Omental fat pad (tissue), 3 donors: ENCODE measurements at regions not wholly inside any gene's neighbourhood (a gene's known extent, or its start where the extent isn't known, plus 50 kb on each side); places are given as distances from the start of the nearest gene placed in this dataset. TPM values are rescaled to one million over a fixed set of nuclear protein-coding genes. Genes with fewer than 3 reads are reported as not detected.

ENCODE experiments used
- ATAC-seq: fragments of 150-250 bp; one replicate; pipeline ENCODE4 v1.9.1; 2016; ENCODE audit warnings: mild to moderate bottlenecking, moderate library complexity; ENCODE audit not compliant: low FRiP score
- DNase-seq: peaks from one replicate; pipeline ENCODE4 v3.0.0-alpha.2; 2019; ENCODE audit warnings: low spot score
- small RNA-seq: library from RNA; depleted of rRNA; stranded (forward); fragments of <200 nt; gene quantifications from one replicate; pipeline ENCODE3, GENCODE V24; 2016
- TF ChIP-seq, protein P1 (sequence below), 3 donors: fragments of 450-650 bp; IDR thresholded peaks; one replicate each; pipeline ENCODE4 v1.5.1; 2016 to 2017; ENCODE audit warnings: antibody characterized with exemption in 3 of 3, mild to moderate bottlenecking in 3 of 3, moderate library complexity in 2 of 3

DNA sequence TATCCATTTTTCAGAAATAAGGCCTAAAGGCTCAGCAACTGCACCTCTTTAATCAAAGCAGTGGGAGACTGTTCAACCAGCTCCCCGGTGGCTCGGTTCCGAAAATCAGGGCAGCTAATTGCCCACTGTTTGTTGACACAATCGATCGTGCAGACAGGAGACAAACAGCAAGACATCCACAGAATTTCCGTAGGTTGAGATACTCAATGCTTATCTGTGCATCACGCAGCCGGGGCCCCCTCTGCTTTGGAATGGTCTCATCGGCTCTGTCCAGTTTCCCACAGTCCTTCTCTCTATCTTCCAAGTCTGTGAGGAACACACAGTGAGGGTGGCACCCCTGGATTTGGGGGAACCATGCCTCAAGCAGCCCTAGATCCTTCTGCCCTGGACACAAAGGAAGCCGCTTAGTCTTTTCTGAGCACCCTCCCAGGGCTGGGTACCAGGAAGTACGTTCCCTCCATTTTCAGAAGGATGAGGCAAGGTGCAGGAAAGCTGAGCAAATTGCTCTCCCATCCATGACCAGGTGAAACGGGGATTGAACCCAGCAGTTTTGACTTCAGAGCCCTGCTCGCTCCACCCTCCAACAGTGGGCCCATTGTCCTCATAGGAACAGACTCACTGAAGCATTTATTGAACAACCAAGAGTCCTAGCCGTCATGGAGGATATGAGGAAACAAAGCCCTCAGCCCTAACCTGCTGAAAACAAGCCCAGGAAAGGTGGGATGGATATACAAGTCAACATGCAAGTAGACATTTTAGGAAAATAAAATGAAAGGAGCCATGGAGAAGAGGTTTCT, 70.7 kb downstream of the C16orf95 start:
- ATAC-seq (no peak), DNase-seq (no peak)
- TF ChIP-seq, protein P1, sequence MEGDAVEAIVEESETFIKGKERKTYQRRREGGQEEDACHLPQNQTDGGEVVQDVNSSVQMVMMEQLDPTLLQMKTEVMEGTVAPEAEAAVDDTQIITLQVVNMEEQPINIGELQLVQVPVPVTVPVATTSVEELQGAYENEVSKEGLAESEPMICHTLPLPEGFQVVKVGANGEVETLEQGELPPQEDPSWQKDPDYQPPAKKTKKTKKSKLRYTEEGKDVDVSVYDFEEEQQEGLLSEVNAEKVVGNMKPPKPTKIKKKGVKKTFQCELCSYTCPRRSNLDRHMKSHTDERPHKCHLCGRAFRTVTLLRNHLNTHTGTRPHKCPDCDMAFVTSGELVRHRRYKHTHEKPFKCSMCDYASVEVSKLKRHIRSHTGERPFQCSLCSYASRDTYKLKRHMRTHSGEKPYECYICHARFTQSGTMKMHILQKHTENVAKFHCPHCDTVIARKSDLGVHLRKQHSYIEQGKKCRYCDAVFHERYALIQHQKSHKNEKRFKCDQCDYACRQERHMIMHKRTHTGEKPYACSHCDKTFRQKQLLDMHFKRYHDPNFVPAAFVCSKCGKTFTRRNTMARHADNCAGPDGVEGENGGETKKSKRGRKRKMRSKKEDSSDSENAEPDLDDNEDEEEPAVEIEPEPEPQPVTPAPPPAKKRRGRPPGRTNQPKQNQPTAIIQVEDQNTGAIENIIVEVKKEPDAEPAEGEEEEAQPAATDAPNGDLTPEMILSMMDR (IDR thresholded peaks at IDR 0.05) = no peak

- DNase-seq = no peak
Measured at GRCh38 chr16:87248714-87249113, 68.5 kb downstream of the C16orf95 start.

DNA sequence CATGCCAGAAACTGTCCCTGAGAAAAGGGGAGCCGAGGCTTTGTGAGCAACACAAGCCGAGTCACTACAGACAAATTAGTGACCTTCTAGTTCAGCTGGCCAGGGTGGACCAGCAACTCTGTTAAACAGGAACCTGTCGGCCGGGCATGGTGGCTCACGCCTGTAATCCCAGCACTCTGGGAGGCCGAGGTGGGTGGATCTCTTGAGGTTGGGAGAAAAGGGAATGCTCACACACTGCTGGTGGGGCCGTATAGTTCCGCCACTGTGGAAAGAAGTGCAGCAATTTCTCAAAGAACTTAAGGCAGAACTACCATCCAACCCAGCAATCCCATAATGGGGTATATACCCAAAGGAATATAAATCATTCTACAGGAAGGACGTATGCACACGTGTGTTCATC, 67.8 kb downstream of the C16orf95 start:
- TF ChIP-seq, protein P1 (IDR thresholded peaks at IDR 0.05) = no peak
- DNase-seq (no peak), ATAC-seq (no peak)

More at GRCh38 chr16:87248714-87249113, 68.5 kb downstream of the C16orf95 start:
- no peak for ATAC-seq
- TF ChIP-seq, protein P1 (IDR thresholded peaks at IDR 0.05) = no peak

DNA sequence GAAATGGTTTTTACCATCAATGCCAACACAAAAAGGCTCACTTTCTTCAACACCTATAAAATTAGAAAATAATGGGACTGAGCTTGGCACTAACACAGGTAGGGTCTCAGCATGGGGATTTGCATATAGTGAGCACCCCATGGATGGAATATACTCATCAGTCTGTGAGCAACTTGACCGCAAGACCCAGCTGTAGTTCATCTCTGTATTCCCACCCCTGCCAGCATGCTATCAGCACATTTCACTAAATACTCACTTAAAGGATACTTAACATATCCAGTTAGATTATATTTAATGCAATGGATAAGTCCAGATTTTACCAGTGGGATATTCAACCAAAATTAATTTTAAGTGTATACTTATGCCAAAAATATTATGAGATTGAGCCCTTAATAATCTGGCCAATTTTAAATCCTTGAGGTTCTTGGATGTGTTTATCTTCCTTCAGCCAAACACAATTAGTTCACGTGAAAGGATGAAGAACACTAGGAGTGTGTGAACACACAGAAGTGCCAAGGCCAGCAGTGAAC, 66.7 kb downstream of the C16orf95 start:
- no peak for DNase-seq
- TF ChIP-seq, protein P1 (IDR thresholded peaks at IDR 0.05) = no peak
- no peak for ATAC-seq

GRCh38 chr16:87252269-87252970, 64.8 kb downstream of the C16orf95 start:
- TF ChIP-seq, protein P1 (IDR thresholded peaks at IDR 0.05) = no peak
- DNase-seq = no peak
- no peak for ATAC-seq

Small RNA genes in the stretch of these regions (small RNA-seq; reads per million reads assigned to genes)
- not detected for gene AC093519.1
